Activated T-cell treated with anti-CD3 and anti-CD28 coated beads, Interleukin-2, amount 50 U/mL, for 72 hours (primary cell): ENCODE measurements at regions not wholly inside any gene's neighbourhood (a gene's known extent, or its start where the extent isn't known, plus 50 kb on each side); places are given as distances from the start of the nearest gene placed in this dataset.
"Not testable (repeated sequence)": the region's sequence is repeated elsewhere in the genome, so short reads cannot be mapped to it uniquely, and the experiment has no call there.

Source experiments
- ATAC-seq, 2 donors: fragments of 150-1000 bp; cut with Tn5 transposase; replicated peaks in 1 of 2; 2 replicates each; pipeline ENCODE4 v1.10.0; 2021; ENCODE audit warnings: moderate library complexity in 2 of 2, mild to moderate bottlenecking in 1 of 2
- DNase-seq, 2 donors: peaks; one replicate each; pipeline ENCODE4 v3.0.0; 2021 to 2022; ENCODE audit warnings: mixed read lengths in 1 of 2
- H3K27ac Mint-ChIP-seq: one replicate; pipeline ENCODE4 v1.8.0; 2022; ENCODE audit warnings: mild to moderate bottlenecking, moderate library complexity, mixed read lengths
- H3K27me3 Mint-ChIP-seq: one replicate; pipeline ENCODE4 v1.8.0; 2022; ENCODE audit warnings: low read depth, mixed read lengths
- H3K36me3 Mint-ChIP-seq, 2 donors: one replicate each; pipeline ENCODE4 v1.8.0; 2022; ENCODE audit warnings: mixed read lengths in 2 of 2, mild to moderate bottlenecking in 1 of 2; ENCODE audit not compliant: insufficient read depth in 2 of 2
- H3K4me1 Mint-ChIP-seq: one replicate; pipeline ENCODE4 v1.8.0; 2022; ENCODE audit warnings: low read depth, mixed read lengths
- H3K4me3 Mint-ChIP-seq, 2 donors: one replicate each; pipeline ENCODE4 v1.8.0; 2022; ENCODE audit warnings: mild to moderate bottlenecking in 2 of 2, mixed read lengths in 2 of 2, moderate library complexity in 2 of 2
- H3K9me3 Mint-ChIP-seq, 2 donors: one replicate each; pipeline ENCODE4 v1.8.0; 2022; ENCODE audit warnings: mixed read lengths in 2 of 2

GRCh38 chr18:9015689-9016088, 86.8 kb upstream of the NDUFV2 start:
- H3K27me3 Mint-ChIP-seq = peaks cover 20% of the 10 kb centered on the region
- H3K4me1 Mint-ChIP-seq = peaks cover 18% of the 10 kb centered on the region
- no peaks in the 10 kb centered on the region for H3K9me3 Mint-ChIP-seq
- H3K4me3 Mint-ChIP-seq = no peak overlapping the region
- H3K36me3 Mint-ChIP-seq = no peaks in the 10 kb centered on the region
- no peak overlapping the region for H3K27ac Mint-ChIP-seq
- ATAC-seq (no peak), DNase-seq (no peak)

DNA sequence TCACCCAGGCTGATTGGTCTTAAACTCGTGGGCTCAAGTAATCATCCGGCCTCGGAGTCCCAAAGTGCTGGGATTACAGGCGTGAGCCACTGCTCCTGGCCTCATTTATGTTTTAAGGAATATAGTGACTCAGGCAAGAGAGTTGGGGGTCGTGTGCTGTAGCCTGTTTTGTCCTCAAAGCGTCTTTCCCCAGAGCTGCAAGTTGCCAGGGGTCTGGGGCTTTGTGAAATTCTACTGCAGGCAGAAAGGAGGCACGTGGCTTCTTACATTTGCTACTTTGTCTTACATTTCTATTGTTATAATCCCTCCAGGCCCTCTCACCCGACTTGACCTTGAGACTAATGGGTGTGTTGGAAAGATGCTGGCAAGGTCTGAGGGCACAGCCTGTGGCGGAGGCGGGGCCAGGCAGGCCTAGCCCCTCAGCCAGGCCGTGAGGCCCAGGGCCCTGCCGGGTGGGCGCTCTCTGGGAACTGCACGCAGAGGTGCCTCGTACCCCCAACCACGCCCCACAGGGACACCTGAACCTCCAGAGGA, 85.8 kb upstream of the NDUFV2 start:
- ATAC-seq = no peak
- H3K36me3 Mint-ChIP-seq = no peaks in the 10 kb centered on the region
- DNase-seq = no peak
- H3K4me3 Mint-ChIP-seq = peak overlapping the region; percentile 78 to 83
- H3K4me1 Mint-ChIP-seq = peaks cover 18% of the 10 kb centered on the region
- no peak overlapping the region for H3K27ac Mint-ChIP-seq
- no peaks in the 10 kb centered on the region for H3K9me3 Mint-ChIP-seq
- peaks cover 12% of the 10 kb centered on the region for H3K27me3 Mint-ChIP-seq

- peak overlapping the region; percentile 78 to 83 for H3K4me3 Mint-ChIP-seq
- H3K9me3 Mint-ChIP-seq = no peaks in the 10 kb centered on the region
- H3K4me1 Mint-ChIP-seq = peaks cover 18% of the 10 kb centered on the region
- no peak overlapping the region for H3K27ac Mint-ChIP-seq
- peaks cover 5% of the 10 kb centered on the region for H3K27me3 Mint-ChIP-seq
- peak; percentile 81 to 89 for DNase-seq
- ATAC-seq = peak; percentile 99
- H3K36me3 Mint-ChIP-seq = no peaks in the 10 kb centered on the region
Observed at GRCh38 chr18:9017167-9017904, 85.2 kb upstream of the NDUFV2 start.

GRCh38 chr18:9017905-9018227, 84.6 kb upstream of the NDUFV2 start:
- Mint-ChIP-seq H3K4me3 (peak overlapping the region; percentile 78 to 83), H3K9me3 (no peaks in the 10 kb centered on the region), H3K27me3 (no peaks in the 10 kb centered on the region), H3K36me3 (no peaks in the 10 kb centered on the region), H3K4me1 (peaks cover 18% of the 10 kb centered on the region), H3K27ac (no peak overlapping the region)
- DNase-seq = no peak
- no peak for ATAC-seq

DNA sequence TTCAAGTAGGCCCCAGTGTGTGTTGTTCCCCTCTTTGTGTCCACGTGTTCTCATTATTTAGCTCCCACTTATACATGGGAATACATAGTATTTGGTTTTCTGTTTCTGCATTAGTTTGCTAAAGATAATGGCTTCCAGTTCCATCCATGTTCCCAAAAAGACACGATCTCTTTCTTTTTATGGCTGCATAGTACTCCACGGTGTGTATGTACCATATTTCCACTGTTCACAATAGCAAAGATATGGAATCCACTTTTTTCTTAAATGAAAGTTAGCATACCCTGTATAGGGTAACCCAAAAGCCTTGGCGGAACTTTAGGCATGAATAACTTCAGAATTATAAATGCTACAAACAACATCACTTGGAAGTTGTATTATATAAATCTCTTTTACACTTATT, 83.4 kb upstream of the NDUFV2 start:
- Mint-ChIP-seq H3K27ac (no peak overlapping the region), H3K4me3 (no peak overlapping the region), H3K27me3 (peaks cover under 1% of the 10 kb centered on the region), H3K9me3 (no peaks in the 10 kb centered on the region), H3K36me3 (no peaks in the 10 kb centered on the region), H3K4me1 (peaks cover 18% of the 10 kb centered on the region)
- no peak for DNase-seq
- no peak for ATAC-seq

DNA sequence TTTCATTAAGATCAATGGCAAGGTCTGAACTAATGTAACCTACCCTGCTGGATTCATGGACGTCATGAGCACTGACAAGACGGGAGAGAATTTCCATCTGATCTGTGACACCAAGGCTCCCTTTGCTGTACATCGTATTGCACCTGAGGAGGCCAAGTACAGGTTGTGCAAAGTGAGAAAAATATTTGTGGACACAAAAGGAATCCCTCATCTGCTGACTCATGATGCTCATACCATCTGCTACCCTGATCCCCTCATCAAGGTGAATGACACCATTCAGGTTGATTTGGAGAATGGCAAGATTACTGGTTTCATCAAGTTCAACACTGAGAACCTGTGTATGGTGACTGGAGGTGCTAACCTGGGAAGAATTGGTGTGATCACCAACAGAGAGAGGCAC, 82.3 kb upstream of the NDUFV2 start:
- Mint-ChIP-seq H3K9me3 (no peaks in the 10 kb centered on the region), H3K27ac (no peak overlapping the region), H3K36me3 (no peaks in the 10 kb centered on the region), H3K4me3 (no peak overlapping the region), H3K4me1 (peaks cover 18% of the 10 kb centered on the region), H3K27me3 (peaks cover 7% of the 10 kb centered on the region)
- ATAC-seq = no peak
- DNase-seq = no peak

GRCh38 chr18:9021458-9021857, 81.0 kb upstream of the NDUFV2 start:
- no peak overlapping the region for H3K4me3 Mint-ChIP-seq
- H3K36me3 Mint-ChIP-seq = no peaks in the 10 kb centered on the region
- H3K27ac Mint-ChIP-seq = no peak overlapping the region
- H3K4me1 Mint-ChIP-seq = peaks cover 18% of the 10 kb centered on the region
- H3K27me3 Mint-ChIP-seq = peaks cover 14% of the 10 kb centered on the region
- ATAC-seq (no peak), DNase-seq (no peak)
- H3K9me3 Mint-ChIP-seq = no peaks in the 10 kb centered on the region

DNA sequence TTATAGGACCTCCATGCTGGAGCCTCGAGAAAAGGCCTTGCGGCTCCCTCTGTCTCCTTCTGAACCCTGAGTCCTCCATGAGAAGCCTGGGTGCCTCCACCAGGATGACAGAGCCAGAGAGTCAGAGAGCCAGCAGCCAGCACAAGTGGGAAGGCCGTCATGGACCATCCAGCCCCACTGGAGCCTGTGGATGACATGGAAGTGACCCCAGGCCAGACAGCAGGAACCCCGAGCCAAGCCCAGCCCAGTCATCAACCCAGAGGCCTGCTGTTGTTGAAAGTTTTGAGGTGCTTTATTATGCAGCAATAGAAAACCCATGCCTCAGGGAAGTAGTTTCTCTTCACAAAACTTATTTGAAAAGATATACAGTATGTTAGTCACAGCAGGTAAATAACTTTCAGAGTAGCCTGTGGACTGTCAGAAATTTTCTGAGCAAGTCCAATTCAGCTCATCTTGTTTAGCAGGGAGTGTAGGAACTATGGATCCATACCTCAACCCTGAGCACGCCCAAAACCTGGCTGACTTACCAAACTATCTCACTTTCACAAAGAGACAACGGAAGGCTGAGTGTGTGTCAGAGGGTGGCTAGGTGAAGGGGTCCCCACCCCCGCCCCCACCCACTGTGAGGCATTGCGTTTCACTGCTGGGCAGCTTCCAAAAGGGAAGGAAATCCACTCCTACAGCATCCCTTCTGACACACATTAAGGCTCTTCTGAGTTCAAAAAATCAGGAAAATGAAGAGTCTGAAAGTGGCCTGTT, 79.9 kb upstream of the NDUFV2 start:
- Mint-ChIP-seq H3K4me1 (peaks cover 9% of the 10 kb centered on the region), H3K36me3 (no peaks in the 10 kb centered on the region)

DNA sequence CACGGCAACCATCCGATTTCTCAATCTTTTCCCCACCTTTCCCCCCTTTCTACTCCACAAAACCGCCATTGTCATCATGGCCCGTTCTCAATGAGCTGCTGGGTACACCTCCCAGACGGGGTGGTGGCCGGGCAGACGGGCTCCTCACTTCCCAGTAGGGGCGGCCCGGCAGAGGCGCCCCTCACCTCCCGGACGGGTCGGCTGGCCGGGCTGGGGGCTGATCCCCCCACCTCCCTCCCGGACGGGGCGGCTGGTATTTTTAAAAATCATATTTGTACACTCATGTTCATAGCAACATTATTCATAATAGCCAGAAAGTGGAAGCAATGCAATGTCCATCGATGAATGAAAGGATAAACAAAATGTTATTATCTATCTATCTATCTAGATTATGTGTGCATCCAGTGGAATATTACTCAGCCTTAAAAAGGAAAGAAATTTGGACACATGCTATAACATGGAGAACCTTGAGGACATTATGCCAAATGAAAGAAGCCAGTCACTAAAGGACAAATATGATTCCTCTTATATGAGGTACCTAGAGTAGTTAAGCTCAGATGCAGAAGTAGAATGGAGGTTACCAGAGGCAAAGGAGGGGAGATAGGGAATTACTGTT, 78.4 kb upstream of the NDUFV2 start:
- H3K36me3 Mint-ChIP-seq, H3K4me3 Mint-ChIP-seq, ATAC-seq, H3K9me3 Mint-ChIP-seq, H3K4me1 Mint-ChIP-seq, H3K27ac Mint-ChIP-seq, DNase-seq: not testable (repeated sequence)
- peaks cover 17% of the 10 kb centered on the region for H3K27me3 Mint-ChIP-seq

More for the DNA sequence above, 79.9 kb upstream of the NDUFV2 start:
- H3K27me3 Mint-ChIP-seq = peaks cover 17% of the 10 kb centered on the region
- ATAC-seq (no peak), DNase-seq (no peak)
- no peaks in the 10 kb centered on the region for H3K9me3 Mint-ChIP-seq
- no peak overlapping the region for H3K27ac Mint-ChIP-seq
- H3K4me3 Mint-ChIP-seq = no peak overlapping the region

- Mint-ChIP-seq H3K4me1 (no peaks in the 10 kb centered on the region), H3K27me3 (peaks cover 17% of the 10 kb centered on the region), H3K9me3 (no peaks in the 10 kb centered on the region), H3K36me3 (no peaks in the 10 kb centered on the region), H3K4me3 (no peak overlapping the region), H3K27ac (no peak overlapping the region)
- DNase-seq (no peak), ATAC-seq (no peak)
Observed at GRCh38 chr18:9025091-9025838, 77.2 kb upstream of the NDUFV2 start.

- H3K4me1 Mint-ChIP-seq = peaks cover 8% of the 10 kb centered on the region
- H3K36me3 Mint-ChIP-seq = no peaks in the 10 kb centered on the region
- DNase-seq (no peak), ATAC-seq (no peak)
- H3K4me3 Mint-ChIP-seq = no peak overlapping the region
- H3K27ac Mint-ChIP-seq = no peak overlapping the region
- H3K9me3 Mint-ChIP-seq = no peaks in the 10 kb centered on the region
- peaks cover 16% of the 10 kb centered on the region for H3K27me3 Mint-ChIP-seq
Observed at GRCh38 chr18:9029131-9029530, 73.4 kb upstream of the NDUFV2 start.

- Mint-ChIP-seq H3K36me3 (no peaks in the 10 kb centered on the region), H3K4me1 (peaks cover 8% of the 10 kb centered on the region), H3K27me3 (no peaks in the 10 kb centered on the region), H3K9me3 (no peaks in the 10 kb centered on the region), H3K27ac (no peak overlapping the region), H3K4me3 (no peak overlapping the region)
- no peak for ATAC-seq
- DNase-seq = no peak
Observed at GRCh38 chr18:9032519-9032918, 70.0 kb upstream of the NDUFV2 start.
